ENCODE measurements at regions not wholly inside any gene's neighbourhood (a gene's known extent, or its start where the extent isn't known, plus 50 kb on each side); places are given as distances from the start of the nearest gene placed in this dataset.
"Not testable (repeated sequence)": the region's sequence is repeated elsewhere in the genome, so short reads cannot be mapped to it uniquely, and the experiment has no call there.

- DNase-seq (ENCODE audit: low read depth in 2 of 2) = no peak
Observed at GRCh38 chr1:88538222-88538899, 145.7 kb upstream of the PKN2 start.

GRCh38 chr1:88540255-88540654 is 143.8 kb upstream of the PKN2 start:
- DNase-seq (ENCODE audit: low read depth in 2 of 2) = no peak

- DNase-seq (ENCODE audit: low read depth in 2 of 2) = no peak
Observed at GRCh38 chr1:88541596-88541995, 142.5 kb upstream of the PKN2 start.

- DNase-seq (ENCODE audit: low read depth in 2 of 2) = no peak
Observed at GRCh38 chr1:88544195-88544594, 139.9 kb upstream of the PKN2 start.

DNA sequence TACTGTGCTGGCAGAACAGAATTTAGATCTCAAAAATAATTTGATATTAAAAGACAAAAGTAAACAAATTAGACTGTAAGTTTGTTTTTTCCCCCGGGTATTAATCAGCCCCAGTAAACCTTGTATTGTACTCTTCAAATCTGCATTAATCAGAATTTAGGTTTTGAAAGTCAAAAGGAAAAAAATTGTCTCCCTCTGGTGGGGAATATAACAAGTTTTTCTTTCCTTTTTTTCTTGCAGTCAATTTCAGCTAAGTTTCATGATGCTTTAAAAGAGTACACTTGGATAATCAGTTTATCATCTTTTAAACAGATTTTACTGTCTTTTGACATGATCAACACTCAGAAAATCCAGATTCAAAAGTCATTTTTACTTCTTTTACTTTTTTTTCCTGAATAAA is 134.5 kb upstream of the PKN2 start:
- DNase-seq (ENCODE audit: low read depth in 2 of 2) = no peak

DNA sequence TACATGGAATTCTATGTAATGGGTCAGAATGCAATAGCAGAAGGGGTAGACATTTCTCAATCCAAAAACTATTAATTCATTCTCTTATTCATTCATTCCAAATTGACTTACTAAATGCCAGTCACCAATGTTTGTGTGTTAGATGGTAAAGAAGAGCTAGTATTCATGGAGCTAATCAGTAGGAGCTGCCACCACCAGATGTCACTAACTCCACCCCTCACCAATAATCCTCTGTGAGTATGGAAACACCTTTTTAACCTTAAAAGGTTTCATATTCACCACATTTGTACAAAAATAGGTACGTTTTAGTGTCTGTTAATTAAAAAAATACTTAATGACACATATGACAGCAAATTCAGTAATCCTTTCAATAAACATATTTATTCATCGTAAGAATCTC is 131.8 kb upstream of the PKN2 start:
- DNase-seq (ENCODE audit: low read depth in 2 of 2) = no peak

DNA sequence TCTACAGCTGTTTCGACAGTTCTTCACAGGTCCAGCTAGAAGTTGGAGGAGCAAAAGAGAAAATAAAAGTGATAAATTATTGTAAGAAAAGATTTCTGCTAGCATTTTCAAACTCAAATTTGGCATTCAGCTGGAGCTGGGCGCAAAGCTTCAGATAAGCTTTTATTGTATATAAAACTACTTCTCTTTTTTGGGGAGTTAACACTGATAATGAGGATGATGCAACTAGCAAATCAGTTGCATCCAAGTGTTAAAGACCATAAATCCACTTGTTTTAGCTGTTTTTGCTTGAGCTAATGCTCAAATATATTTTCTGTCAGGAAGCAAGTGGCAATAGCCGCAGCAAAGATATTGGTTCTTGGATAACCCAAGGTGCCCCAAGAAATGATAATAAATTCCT is 127.1 kb upstream of the PKN2 start:
- no peak for DNase-seq (ENCODE audit: low read depth in 2 of 2)

GRCh38 chr1:88560621-88561020 is 123.5 kb upstream of the PKN2 start:
- no peak for DNase-seq (ENCODE audit: low read depth in 2 of 2)

- DNase-seq (ENCODE audit: low read depth in 2 of 2) = no peak
Observed at GRCh38 chr1:88562991-88563390, 121.1 kb upstream of the PKN2 start.

DNA sequence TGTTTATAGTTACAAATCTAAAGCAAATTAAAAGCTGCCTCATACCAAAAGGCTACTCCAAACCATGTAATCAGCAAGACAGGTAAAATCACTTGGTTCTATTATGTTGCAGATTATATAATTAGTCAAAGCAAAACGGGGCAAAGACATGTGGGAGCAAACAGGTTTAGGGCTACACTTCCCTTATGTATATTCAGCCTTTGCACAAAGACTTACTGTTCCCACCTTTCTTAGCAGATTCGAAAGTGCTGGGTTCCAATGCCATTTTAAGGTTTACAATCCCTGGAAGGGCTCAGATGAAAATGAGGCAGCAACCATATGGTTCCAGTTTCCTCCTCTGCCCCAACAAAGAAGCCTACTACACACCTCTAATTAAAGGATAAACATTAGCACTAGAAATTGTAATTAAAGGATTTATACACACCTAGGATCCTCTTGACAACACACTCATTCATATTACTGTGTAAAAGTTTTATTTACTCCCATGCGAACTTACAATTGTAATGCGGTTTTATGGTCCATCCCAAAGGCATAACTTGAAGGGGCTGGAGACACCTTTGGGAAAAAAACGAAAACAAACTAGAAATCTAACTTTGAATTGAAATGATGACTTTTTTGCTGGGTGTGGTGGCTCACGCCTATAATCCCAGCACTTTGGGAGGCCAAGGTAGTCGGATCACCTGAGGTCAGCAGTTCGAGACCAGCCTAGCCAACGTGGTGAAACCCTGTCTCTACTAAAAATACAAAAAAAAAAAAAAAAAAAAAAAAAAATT is 117.3 kb upstream of the PKN2 start:
- no peak for DNase-seq (ENCODE audit: low read depth in 2 of 2)

GRCh38 chr1:88571506-88571905 is 112.6 kb upstream of the PKN2 start:
- DNase-seq (ENCODE audit: low read depth in 2 of 2) = no peak

- DNase-seq (ENCODE audit: low read depth in 2 of 2) = no peak
Observed at GRCh38 chr1:88579598-88579997, 104.5 kb upstream of the PKN2 start.

- DNase-seq (ENCODE audit: low read depth in 2 of 2) = no peak
Observed at GRCh38 chr1:88581703-88582102, 102.4 kb upstream of the PKN2 start.

- no peak for DNase-seq (ENCODE audit: low read depth in 2 of 2)
Observed at GRCh38 chr1:88593358-88593757, 90.7 kb upstream of the PKN2 start.

DNA sequence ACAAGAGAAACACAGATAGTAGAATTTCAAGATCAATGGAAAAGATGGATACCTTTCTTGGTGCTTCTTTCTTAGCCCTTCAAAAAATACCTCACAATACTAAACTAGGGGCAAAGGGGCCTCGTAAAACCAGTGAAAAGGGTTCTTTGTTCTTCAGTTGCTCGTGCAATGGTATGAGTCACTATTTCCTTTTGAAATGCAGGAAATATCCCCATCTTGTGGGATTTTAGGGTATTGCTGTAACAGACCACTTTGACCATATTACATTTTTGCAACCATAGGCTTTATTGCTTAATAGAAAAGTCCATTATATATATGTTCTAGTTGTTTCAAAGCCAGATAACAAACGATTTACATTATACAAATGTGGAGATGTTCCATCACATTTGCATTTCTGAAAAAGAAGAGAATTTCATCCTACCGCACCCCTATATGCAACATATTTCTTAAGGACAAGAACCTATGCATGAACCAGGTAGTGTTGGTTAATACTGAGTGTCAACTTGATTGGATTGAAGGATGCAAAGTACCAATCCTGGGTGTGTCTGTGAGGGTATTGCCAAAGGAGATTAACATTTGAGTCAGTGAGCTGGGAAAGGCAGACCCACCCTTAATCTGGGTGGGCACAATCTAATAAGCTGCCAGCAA is 88.6 kb upstream of the PKN2 start:
- no peak for DNase-seq (ENCODE audit: low read depth in 2 of 2)

DNA sequence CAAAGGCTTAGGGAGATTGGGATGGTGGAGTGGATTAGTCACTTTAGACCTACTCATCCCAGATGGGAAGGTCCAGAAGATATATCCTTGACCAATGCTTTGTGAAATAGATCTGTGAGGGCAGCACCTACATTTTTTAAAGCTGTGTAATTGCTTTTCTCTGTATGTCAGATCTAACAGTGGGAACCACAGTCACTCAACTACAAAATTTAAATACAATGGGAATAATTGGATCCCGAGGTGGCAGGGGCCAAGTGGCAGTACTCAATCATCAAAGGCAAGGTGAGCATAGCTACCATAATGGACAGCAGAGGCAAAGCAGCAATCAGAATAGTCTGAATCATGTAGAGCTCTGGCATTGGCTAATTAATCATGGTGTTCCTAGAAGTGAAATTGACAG is 86.1 kb upstream of the PKN2 start:
- not testable (repeated sequence) for DNase-seq (ENCODE audit: low read depth in 2 of 2)

DNA sequence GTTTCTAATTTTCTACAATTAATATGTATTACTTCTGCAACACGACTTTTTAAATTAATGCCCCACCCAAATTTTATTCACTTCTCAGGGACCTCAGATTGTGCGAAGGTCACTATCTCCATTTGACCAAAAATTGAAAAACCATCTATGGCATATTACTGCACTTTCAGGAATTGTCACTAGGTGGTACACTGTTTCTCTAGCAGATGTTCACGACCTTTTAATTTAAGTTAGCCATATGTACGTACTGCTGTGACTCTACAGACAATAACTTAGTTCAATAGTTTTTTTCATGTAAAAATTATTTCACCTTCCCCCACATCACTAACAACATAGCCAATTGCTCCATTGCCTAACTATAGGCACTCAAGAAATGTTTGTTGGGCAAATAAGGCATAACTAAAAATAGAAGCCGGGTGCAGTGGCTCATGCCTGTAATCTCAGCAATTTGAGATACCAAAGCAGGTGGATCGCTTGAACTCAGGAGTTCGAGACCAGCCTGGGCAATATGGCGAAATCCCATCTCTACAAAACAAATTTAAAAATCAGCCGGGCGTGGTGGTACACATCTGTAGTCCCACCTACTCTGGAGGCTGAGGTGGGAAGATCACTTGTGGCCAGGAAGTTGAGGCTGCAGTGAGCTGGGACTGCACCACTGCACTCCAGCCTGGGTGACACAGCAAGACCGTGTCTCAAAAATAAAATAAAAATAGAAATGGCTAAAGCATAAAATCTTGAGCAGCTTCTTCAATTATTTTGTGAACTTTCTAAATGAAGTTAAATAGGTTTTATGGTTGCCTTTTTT is 75.7 kb upstream of the PKN2 start:
- DNase-seq (ENCODE audit: low read depth in 2 of 2) = no peak

DNA sequence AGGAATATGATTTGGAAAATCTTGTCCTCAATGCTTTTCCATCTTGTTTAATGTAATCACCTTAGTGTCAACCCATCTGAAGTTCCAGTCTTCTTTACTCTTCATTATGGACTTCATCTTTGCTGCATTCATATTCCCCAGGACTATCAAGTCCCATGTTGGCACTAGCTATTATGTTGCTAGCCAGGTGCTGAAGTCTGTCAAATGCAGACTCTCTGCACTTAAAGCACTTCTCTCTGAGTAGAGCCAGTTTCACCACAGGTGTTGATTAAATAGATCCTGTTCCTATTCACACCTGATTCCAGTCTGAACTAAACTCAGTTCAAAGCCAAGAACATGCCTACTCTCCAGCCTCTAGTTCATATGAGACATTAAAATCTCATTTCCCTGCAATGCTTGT is 75.0 kb upstream of the PKN2 start:
- DNase-seq (ENCODE audit: low read depth in 2 of 2) = no peak

- DNase-seq (ENCODE audit: low read depth in 2 of 2) = no peak
Observed at GRCh38 chr1:88610687-88611086, 73.4 kb upstream of the PKN2 start.

GRCh38 chr1:88612292-88612691 is 71.8 kb upstream of the PKN2 start:
- no peak for DNase-seq (ENCODE audit: low read depth in 2 of 2)

- DNase-seq (ENCODE audit: low read depth in 2 of 2) = no peak
Observed at GRCh38 chr1:88612773-88613172, 71.3 kb upstream of the PKN2 start.

GRCh38 chr1:88618331-88618730 is 65.7 kb upstream of the PKN2 start:
- no peak for DNase-seq (ENCODE audit: low read depth in 2 of 2)
